Left lobe of liver (tissue), 2 donors: ENCODE measurements at regions not wholly inside any gene's neighbourhood (a gene's known extent, or its start where the extent isn't known, plus 50 kb on each side); places are given as distances from the start of the nearest gene placed in this dataset.
"Not testable (repeated sequence)": the region's sequence is repeated elsewhere in the genome, so short reads cannot be mapped to it uniquely, and the experiment has no call there.

Source experiments
- ATAC-seq: fragments of 200-7000 bp; cut with Tn5 transposase; one replicate; pipeline ENCODE4 v1.9.1; 2020; ENCODE audit warnings: mild to moderate bottlenecking, moderate library complexity
- DNase-seq: peaks from one replicate; pipeline ENCODE4 v3.0.0-alpha.2; 2020; ENCODE audit warnings: low spot score
- donor health status: DM: no; HTN: no; CAD: no; lungs with moderate emphysema.
- donor health status: DM: no; HTN: yes; CAD: no.

GRCh38 chr19:7400815-7401214, 52.1 kb downstream of the ARHGEF18 start:
- no peak for ATAC-seq

DNA sequence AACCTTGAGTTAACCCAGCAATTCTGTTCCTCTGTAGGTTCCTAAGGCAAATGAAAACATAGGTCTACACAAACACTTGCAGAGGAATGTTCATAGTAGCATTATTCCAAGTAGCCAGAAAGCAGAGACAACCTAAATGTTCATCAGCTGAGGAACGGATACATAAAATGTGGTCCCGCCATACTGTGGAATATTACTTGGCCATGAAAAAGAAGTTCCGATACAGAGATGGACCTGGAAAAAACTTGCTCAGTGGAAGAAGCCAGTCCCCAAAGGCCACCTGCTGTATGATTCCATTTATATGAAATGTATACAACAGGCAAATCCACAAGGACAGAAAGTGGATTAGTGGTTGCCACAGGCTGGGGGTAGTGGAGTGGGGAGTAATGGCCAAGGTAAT, 53.0 kb downstream of the ARHGEF18 start:
- no peak for ATAC-seq
- DNase-seq, result no peak

More at GRCh38 chr19:7400815-7401214, 52.1 kb downstream of the ARHGEF18 start:
- no peak for DNase-seq

- ATAC-seq, DNase-seq: not testable (repeated sequence)
These were observed 56.7 kb downstream of the ARHGEF18 start for GRCh38 chr19:7405482-7405881.

DNA sequence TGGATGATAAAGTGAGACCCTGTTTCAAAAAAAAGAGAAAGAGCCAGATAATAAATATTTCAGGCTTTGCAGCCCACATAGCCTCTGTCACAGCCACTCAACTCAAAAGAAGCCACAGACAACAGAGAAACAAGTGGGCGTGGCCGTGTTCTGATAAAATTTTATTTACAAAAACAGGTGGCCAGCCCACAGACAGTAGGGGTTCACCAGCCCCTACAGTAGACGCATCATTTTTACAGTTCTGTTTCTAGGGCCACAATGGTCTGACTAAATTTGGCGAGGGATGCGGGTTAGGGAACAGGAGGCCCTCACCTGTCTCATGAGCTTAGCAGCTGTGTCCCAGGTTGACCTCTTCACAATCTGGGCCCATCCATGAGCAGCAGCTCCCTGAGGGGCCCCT, 59.5 kb downstream of the ARHGEF18 start:
- DNase-seq, result no peak
- ATAC-seq, result no peak

DNA sequence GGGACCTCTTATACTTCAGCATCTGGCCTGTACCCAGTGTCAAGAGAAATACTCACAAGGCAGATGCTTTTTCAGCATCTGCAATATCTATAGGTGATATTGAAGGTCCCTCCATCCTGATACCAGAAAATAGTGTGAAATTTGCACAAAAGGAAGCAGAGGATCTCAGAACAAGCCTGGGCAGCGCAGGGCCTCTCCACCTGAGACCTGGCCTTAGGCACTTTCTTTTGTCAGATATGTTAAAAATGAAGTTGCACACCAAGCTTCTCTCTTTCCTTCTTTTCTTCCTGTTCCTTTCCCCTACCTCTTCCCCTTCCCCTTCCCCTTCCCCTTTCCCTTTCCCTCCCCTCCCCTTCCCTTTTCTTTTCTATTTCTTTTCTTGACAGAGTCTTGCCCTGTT, 62.2 kb downstream of the ARHGEF18 start:
- no peak for DNase-seq

GRCh38 chr19:7413629-7414028, 64.9 kb downstream of the ARHGEF18 start:
- no peak for DNase-seq
- ATAC-seq, result no peak

More for the DNA sequence above, 62.2 kb downstream of the ARHGEF18 start:
- ATAC-seq, result no peak

DNA sequence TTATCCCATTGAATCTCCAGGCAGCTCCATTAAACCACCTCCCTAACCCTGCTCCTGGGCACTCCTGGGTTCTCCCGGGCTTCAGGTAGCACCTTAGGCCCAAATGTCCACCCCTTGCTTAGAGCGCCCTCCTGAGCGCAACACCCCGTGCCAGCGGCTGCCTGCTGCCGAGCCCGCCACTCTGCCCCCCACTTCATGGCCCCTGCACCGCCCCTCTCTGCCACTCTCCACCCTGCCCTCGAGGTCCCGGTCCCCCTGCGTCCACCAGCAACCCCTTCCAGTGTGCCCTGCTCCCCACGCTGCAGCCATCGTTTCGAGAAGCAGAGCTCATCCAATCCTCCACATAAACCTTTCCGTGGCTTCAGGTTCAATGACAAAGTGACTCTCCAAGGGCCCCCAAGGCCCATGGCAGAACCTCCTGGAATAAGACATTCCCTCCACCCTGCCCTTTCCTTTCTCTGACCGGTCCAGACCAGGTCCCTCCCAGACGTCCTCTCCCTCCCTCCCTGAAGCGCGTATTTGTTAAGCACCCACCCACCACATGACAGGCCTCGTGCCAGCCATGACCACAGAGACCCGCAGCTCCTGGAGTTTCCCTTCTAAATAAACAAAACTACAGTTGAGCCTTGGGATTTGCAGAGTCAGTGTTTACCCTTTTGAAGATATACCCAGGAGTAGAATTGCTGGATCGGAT, 66.6 kb downstream of the ARHGEF18 start:
- ATAC-seq (peak; percentile 61), DNase-seq (no peak)

- ATAC-seq (peak; percentile 27), DNase-seq (no peak)
These were observed 67.2 kb downstream of the ARHGEF18 start for GRCh38 chr19:7415857-7416371.

GRCh38 chr19:7417671-7418324, 69.1 kb downstream of the ARHGEF18 start:
- no peak for DNase-seq
- no peak for ATAC-seq

DNA sequence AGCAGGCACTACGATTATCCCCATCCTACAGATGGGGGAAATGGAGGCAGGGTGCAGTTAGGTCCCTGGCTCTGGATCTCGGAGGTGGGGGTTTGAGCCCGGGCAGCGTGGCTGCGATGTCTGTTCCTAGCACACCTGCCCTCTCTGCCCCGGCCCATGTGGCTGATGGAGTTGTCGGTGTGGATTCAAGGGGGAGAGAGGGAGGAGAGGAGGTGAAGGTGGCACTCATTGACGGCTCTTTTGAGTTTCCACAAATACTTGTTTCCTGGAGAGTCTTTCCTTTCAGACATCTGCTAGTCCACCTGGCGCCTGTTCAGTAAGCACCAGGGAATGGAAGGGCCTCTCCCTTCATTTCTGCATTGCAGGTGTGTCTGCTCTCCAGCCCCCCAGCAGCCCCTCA, 69.9 kb downstream of the ARHGEF18 start:
- no peak for DNase-seq
- ATAC-seq, result no peak

GRCh38 chr19:7419153-7419552, 69.7 kb downstream of the PEX11G start:
- no peak for ATAC-seq
- DNase-seq, result no peak

DNA sequence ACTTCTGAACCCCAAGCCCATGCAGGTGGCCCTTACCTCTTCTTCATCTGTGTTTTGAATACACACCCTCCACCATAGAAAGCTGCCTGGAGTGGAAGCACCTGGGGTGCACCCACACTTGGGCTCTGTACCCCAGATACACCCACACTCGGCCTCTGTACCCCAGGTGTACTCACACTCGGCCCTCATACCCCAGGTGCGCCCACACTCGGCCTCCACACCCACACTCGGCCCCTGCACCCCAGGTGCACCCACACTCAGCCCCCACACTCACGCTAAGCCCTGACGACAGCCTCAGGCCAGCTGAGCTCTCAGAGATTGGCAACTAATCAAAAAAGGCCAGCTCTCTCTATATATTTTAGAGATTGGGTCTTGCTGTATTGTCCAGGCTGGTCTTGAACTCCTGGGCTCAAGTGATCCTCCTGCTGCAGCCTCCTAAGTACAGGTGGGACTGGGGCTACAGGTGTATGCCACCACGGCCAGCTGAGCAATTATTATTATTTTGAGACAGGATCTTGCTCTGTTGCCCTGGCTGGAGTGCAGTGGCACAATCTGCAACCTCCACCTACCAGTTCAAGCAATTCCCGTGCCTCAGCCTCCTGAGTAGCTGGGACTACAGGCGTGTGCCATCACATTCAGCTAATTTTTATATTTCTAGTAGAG, 68.9 kb downstream of the PEX11G start:
- ATAC-seq (no peak), DNase-seq (no peak)

DNA sequence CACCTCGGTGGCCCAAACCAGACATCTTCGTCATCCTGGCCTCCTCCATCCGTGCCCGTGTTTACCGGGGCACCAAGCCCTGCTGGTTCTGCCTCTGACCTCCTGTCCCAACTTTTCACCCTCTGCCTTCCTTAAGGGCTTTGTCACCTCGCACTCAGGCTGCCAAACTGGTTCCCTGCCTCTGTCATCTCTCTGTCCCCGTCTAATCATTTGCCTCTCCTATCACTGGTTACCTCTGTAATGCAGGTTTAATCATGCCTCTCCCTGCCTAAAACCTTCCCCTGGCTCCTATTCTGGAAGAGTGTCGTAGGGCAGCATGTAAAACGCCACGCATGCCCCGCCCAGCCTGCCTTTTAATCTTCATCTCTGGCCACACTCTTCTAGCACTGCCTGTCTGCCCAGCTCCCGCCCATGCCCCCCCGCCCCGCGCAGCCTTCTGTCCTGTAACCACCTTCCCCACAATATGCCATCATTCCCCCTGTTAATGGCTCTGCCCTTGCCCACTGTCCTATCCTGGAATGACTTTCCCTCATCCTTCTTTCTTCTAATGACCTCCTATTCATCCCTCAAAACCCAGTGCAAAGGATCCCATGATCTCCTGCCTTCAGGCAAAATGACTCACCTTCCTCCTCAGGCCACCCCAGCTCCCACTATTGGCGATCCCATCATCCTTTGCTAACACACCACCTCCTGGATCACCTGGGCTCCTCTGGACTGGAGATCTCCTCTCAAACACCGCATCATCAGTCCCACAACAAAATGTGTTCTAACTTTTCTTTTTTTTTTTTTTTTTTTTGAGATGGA, 66.7 kb downstream of the PEX11G start:
- no peak for DNase-seq

More for the DNA sequence above, 66.7 kb downstream of the PEX11G start:
- no peak for ATAC-seq
